ENCODE measurements at regions not wholly inside any gene's neighbourhood (a gene's known extent, or its start where the extent isn't known, plus 50 kb on each side); places are given as distances from the start of the nearest gene placed in this dataset.

DNA sequence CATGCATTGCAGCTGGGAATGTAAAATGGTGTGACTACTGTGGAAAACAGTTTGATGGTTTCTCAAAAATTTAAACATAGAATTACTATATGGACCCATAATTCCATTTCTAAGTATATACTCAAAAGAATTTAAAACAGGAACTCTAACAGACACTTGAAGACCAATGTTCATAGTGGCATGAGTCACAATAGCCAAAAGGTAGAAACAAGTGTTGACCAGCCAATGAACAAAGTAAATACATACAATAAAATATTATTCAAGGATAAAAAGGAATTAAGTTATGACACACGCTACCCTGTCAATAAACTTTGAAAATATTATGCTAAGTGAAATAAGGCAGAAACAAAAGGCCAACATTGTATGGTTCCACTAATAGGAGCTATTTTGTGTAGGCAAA lies 357.4 kb upstream of the IL12A start:
- no peak for ATAC-seq
- TF ChIP-seq ZNF70 (CRISPR knock-in tag; IDR thresholded peaks at IDR 0.05) = no peak
- TF ChIP-seq RARB (CRISPR knock-in tag; IDR thresholded peaks at IDR 0.05) = no peak

GRCh38 chr3:159632128-159632527 lies 356.5 kb upstream of the IL12A start:
- no peak for TF ChIP-seq ZC3H10 (CRISPR knock-in tag; IDR thresholded peaks at IDR 0.05)
- no peak for TF ChIP-seq PPARA (CRISPR knock-in tag; IDR thresholded peaks at IDR 0.05; ENCODE audit: borderline replicate concordance)
- no peak for TF ChIP-seq ZNF565 (CRISPR knock-in tag; conservative IDR thresholded peaks at IDR 0.05; ENCODE audit: low read depth)
- no peak for ATAC-seq

DNA sequence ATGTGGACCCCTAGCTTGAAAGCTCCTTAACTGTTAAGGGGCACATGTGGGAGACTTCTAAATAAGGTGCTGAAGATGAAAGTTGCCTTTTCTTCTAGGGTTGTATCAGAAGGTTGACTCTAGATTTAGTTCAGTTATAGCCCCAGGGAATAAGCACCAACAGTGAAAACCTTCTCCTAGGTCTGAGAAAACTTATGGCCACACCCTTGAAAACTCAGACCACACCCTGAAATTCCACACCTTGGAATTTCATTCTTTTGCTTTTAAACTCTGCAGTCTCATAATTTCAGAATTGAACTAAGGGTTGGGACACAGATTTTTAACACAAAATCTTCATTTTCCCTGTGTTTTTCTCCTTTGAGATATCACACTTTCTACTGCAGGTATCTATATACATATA lies 355.8 kb upstream of the IL12A start:
- TF ChIP-seq POU6F1 (CRISPR knock-in tag; IDR thresholded peaks at IDR 0.05; ENCODE audit: borderline replicate concordance, low read depth) (no peak), PPARA (CRISPR knock-in tag; IDR thresholded peaks at IDR 0.05; ENCODE audit: borderline replicate concordance) (no peak), ZNF8 (CRISPR knock-in tag; IDR thresholded peaks at IDR 0.05) (no peak), BACH2 (CRISPR knock-in tag; IDR thresholded peaks at IDR 0.05; ENCODE audit: borderline replicate concordance) (no peak), TCF4 (CRISPR knock-in tag; IDR thresholded peaks at IDR 0.05; ENCODE audit: borderline replicate concordance) (no peak), OSR1 (CRISPR knock-in tag; IDR thresholded peaks at IDR 0.05) (no peak)
- TF ChIP-seq, protein P1, sequence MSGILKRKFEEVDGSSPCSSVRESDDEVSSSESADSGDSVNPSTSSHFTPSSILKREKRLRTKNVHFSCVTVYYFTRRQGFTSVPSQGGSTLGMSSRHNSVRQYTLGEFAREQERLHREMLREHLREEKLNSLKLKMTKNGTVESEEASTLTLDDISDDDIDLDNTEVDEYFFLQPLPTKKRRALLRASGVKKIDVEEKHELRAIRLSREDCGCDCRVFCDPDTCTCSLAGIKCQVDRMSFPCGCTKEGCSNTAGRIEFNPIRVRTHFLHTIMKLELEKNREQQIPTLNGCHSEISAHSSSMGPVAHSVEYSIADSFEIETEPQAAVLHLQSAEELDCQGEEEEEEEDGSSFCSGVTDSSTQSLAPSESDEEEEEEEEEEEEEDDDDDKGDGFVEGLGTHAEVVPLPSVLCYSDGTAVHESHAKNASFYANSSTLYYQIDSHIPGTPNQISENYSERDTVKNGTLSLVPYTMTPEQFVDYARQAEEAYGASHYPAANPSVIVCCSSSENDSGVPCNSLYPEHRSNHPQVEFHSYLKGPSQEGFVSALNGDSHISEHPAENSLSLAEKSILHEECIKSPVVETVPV (CRISPR knock-in tag; IDR thresholded peaks at IDR 0.05) = no peak

DNA sequence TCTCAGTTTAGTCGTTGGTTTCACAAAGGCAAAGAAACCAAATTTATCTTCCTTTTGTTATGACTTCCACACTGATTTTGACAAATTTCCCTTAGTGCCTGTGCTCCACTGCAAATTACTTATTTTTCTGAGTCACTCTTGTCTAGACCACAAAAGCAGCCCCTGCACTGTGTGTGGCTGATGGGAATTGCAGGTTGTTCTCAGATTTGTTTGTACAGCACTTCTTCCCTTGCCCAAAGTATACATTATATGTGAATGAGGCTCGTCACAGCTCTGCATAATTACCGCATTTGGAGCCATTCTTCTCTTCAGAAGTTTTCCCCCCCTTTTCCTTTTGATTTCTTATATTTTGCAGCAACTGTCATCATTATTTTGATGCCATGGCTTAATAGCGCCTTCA lies 354.2 kb upstream of the IL12A start:
- TF ChIP-seq TOX (CRISPR knock-in tag; IDR thresholded peaks at IDR 0.05; ENCODE audit: borderline replicate concordance) = no peak
- no peak for TF ChIP-seq BACH2 (CRISPR knock-in tag; IDR thresholded peaks at IDR 0.05; ENCODE audit: borderline replicate concordance)
- no peak for TF ChIP-seq PATZ1 (CRISPR knock-in tag; IDR thresholded peaks at IDR 0.05; ENCODE audit: borderline replicate concordance)
- TF ChIP-seq ZFP3 (CRISPR knock-in tag; IDR thresholded peaks at IDR 0.05) = no peak
- no peak for TF ChIP-seq OSR1 (CRISPR knock-in tag; IDR thresholded peaks at IDR 0.05)
- TF ChIP-seq RARB (CRISPR knock-in tag; IDR thresholded peaks at IDR 0.05) = no peak
- no peak for TF ChIP-seq ESRRG (CRISPR knock-in tag; IDR thresholded peaks at IDR 0.05)
- no peak for TF ChIP-seq GLIS3 (CRISPR knock-in tag; IDR thresholded peaks at IDR 0.05)
- no peak for TF ChIP-seq ZFP30 (CRISPR knock-in tag; IDR thresholded peaks at IDR 0.05)
- no peak for TF ChIP-seq ZNF565 (CRISPR knock-in tag; conservative IDR thresholded peaks at IDR 0.05; ENCODE audit: low read depth)
- TF ChIP-seq PPARA (CRISPR knock-in tag; IDR thresholded peaks at IDR 0.05; ENCODE audit: borderline replicate concordance) = no peak
- no peak for TF ChIP-seq TSHZ2 (CRISPR knock-in tag; IDR thresholded peaks at IDR 0.05)
- no peak for TF ChIP-seq ARNTL (CRISPR knock-in tag; IDR thresholded peaks at IDR 0.05; ENCODE audit: borderline replicate concordance, low read depth)
- no peak for TF ChIP-seq ZNF70 (CRISPR knock-in tag; IDR thresholded peaks at IDR 0.05)
- TF ChIP-seq, protein P1 (CRISPR knock-in tag; IDR thresholded peaks at IDR 0.05) = no peak
- TF ChIP-seq ZC3H10 (CRISPR knock-in tag; IDR thresholded peaks at IDR 0.05) = no peak
- TF ChIP-seq SNAI2 (CRISPR knock-in tag; IDR thresholded peaks at IDR 0.05) = no peak
- ATAC-seq = peak; percentile 78

More for the DNA sequence above, 355.8 kb upstream of the IL12A start:
- no peak for ATAC-seq

Data from SK-N-SH treated with all-trans-retinoic acid at 6 μM for 48 hours (cell line).